ENCODE measurements at regions not wholly inside any gene's neighbourhood (a gene's known extent, or its start where the extent isn't known, plus 50 kb on each side); places are given as distances from the start of the nearest gene placed in this dataset.

DNA sequence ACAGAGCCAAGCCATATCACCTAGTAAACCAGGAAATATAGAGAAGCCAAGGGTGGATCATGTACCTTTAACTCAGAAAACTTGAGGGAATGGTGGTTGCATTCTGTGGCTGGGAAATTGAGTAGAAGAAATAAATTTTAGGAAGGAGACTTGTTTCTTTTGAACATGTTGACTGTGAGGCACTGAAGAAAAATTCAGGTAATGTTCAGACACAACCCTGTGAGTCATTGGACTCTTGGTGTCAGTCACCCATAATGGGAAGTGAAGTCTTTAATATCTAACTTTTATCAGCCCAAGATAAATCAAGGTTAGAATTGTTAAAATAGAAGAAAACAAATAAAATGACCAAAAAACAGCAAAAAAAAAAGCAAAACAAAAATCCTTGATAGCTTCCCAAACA lies 98.8 kb upstream of the GRIK2 start:
- H4K20me1 ChIP-seq (ENCODE audit: insufficient read depth, low read depth, low read length), result no peaks in the 10 kb centered on the region
- H3K4me3 ChIP-seq (ENCODE audit: low read length), result no peak overlapping the region
- H3K4me2 ChIP-seq (ENCODE audit: low read depth, low read length, poor library complexity, severe bottlenecking), result no peak overlapping the region
- no peaks in the 10 kb centered on the region for H3K36me3 ChIP-seq (ENCODE audit: insufficient read depth, low read length)
- no peak for DNase-seq
- no peak overlapping the region for H3K9ac ChIP-seq (ENCODE audit: low read length)
- no peaks in the 10 kb centered on the region for H3K79me2 ChIP-seq (ENCODE audit: low read length)
- H3K9me2 ChIP-seq (replicated peaks; ENCODE audit: insufficient read depth, low read length), result no peaks in the 10 kb centered on the region
- H3K27me3 ChIP-seq (ENCODE audit: low read length), result no peaks in the 10 kb centered on the region
- no peak overlapping the region for H3K27ac ChIP-seq (ENCODE audit: low read length)
- no peaks in the 10 kb centered on the region for H3K9me3 ChIP-seq (ENCODE audit: low read length)
- H2AFZ ChIP-seq (ENCODE audit: low read length), result no peak overlapping the region
- no peaks in the 10 kb centered on the region for H3K4me1 ChIP-seq (ENCODE audit: low read length)

DNA sequence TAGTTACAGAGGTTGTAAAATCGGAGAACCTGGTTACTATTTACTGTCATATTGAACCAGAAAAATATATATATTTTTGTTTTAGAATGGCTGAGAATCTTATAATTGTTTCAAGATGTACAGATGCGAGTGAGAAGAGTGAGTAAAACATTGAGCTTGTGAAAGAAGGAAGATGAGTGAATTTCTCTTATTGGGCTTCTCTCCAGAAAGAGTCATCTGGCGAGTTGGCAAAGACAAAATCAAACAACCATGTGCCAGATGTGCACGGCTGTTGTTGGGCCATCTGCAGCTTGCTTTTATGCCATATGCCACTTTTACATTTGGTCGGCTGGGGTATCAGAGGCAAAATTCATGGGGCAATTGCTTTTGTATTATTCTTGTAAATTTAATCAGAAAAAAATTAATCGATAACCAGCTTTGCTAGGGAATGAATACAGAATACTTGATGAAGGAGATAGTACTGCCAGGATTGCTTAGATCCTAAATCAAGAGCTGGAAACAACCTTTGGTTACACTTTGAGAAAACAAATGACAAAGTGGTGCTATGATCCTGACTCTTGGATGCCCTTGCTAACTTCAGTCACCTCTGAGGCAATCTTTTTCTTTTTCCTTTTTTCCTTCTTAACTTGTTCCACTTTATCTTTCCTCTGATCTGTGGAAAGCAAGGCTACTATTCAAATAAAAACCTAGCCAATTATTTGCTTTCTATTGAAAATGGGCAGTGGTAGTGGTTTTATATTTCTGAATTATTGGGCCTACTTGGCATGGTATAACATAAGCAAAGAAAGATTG lies 97.1 kb upstream of the GRIK2 start:
- Histone ChIP-seq H3K4me2 (ENCODE audit: low read depth, low read length, poor library complexity, severe bottlenecking) (no peak overlapping the region), H3K79me2 (ENCODE audit: low read length) (no peaks in the 10 kb centered on the region), H3K36me3 (ENCODE audit: insufficient read depth, low read length) (no peaks in the 10 kb centered on the region), H3K9me3 (ENCODE audit: low read length) (no peaks in the 10 kb centered on the region), H3K4me1 (ENCODE audit: low read length) (no peaks in the 10 kb centered on the region), H3K9ac (ENCODE audit: low read length) (no peak overlapping the region), H3K27ac (ENCODE audit: low read length) (no peak overlapping the region), H3K27me3 (ENCODE audit: low read length) (no peaks in the 10 kb centered on the region), H4K20me1 (ENCODE audit: insufficient read depth, low read depth, low read length) (no peaks in the 10 kb centered on the region), H3K4me3 (ENCODE audit: low read length) (no peak overlapping the region), H2AFZ (ENCODE audit: low read length) (no peak overlapping the region), H3K9me2 (replicated peaks; ENCODE audit: insufficient read depth, low read length) (no peaks in the 10 kb centered on the region)
- DNase-seq, result no peak

DNA sequence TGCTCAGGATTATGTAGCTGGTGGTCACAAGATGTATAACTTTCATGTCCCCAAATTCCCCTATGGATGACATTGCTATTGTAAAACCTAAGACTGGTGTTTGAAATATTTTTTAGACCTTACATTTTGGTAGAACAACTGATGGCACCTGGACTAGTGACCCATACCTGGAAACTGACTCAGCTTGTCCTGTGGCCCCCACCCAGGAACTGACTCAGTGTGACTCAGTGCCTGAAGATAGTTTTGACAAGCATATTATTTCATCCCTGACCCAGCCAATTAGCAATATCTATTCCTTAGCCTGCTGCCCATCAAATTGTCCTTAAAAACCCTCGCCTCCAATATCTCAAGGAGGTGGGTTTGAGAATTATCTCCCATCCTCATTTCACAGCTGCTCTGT lies 90.9 kb upstream of the GRIK2 start:
- Histone ChIP-seq H3K9ac (ENCODE audit: low read length) (no peak overlapping the region), H3K4me2 (ENCODE audit: low read depth, low read length, poor library complexity, severe bottlenecking) (no peak overlapping the region), H3K4me1 (ENCODE audit: low read length) (no peaks in the 10 kb centered on the region)

DNA sequence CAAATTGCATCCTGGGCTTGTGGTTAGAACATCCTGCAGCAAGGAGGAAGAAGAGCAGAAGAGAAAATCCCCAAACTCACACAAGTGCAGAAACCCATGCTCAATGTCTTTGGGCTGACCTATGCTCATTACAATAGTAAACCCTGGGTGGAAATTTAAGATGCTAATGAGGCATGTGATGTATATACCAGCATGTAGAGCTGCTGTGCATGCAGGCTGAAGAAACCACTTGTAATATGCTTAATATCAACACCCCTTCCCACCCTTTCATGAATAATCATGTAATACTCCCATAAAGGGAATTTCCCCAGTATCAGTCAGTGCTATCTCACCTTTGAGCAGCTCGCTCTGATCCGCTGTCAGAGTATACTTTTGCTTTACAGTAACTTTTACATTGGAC lies 90.0 kb upstream of the GRIK2 start:
- no peaks in the 10 kb centered on the region for H3K9me3 ChIP-seq (ENCODE audit: low read length)
- no peaks in the 10 kb centered on the region for H3K4me1 ChIP-seq (ENCODE audit: low read length)
- H3K4me3 ChIP-seq (ENCODE audit: low read length), result no peak overlapping the region
- H3K27ac ChIP-seq (ENCODE audit: low read length), result no peak overlapping the region
- DNase-seq, result no peak
- no peak overlapping the region for H2AFZ ChIP-seq (ENCODE audit: low read length)
- no peak overlapping the region for H3K4me2 ChIP-seq (ENCODE audit: low read depth, low read length, poor library complexity, severe bottlenecking)
- H3K9me2 ChIP-seq (replicated peaks; ENCODE audit: insufficient read depth, low read length), result no peaks in the 10 kb centered on the region
- H3K9ac ChIP-seq (ENCODE audit: low read length), result no peak overlapping the region
- H3K27me3 ChIP-seq (ENCODE audit: low read length), result no peaks in the 10 kb centered on the region
- no peaks in the 10 kb centered on the region for H3K79me2 ChIP-seq (ENCODE audit: low read length)
- H3K36me3 ChIP-seq (ENCODE audit: insufficient read depth, low read length), result no peaks in the 10 kb centered on the region
- H4K20me1 ChIP-seq (ENCODE audit: insufficient read depth, low read depth, low read length), result no peaks in the 10 kb centered on the region

More for the DNA sequence above, 90.9 kb upstream of the GRIK2 start:
- Histone ChIP-seq H3K9me3 (ENCODE audit: low read length) (no peaks in the 10 kb centered on the region), H3K27ac (ENCODE audit: low read length) (no peak overlapping the region), H4K20me1 (ENCODE audit: insufficient read depth, low read depth, low read length) (no peaks in the 10 kb centered on the region), H3K36me3 (ENCODE audit: insufficient read depth, low read length) (no peaks in the 10 kb centered on the region), H2AFZ (ENCODE audit: low read length) (no peak overlapping the region), H3K9me2 (replicated peaks; ENCODE audit: insufficient read depth, low read length) (no peaks in the 10 kb centered on the region), H3K79me2 (ENCODE audit: low read length) (no peaks in the 10 kb centered on the region), H3K27me3 (ENCODE audit: low read length) (no peaks in the 10 kb centered on the region), H3K4me3 (ENCODE audit: low read length) (no peak overlapping the region)
- DNase-seq, result no peak

DNA sequence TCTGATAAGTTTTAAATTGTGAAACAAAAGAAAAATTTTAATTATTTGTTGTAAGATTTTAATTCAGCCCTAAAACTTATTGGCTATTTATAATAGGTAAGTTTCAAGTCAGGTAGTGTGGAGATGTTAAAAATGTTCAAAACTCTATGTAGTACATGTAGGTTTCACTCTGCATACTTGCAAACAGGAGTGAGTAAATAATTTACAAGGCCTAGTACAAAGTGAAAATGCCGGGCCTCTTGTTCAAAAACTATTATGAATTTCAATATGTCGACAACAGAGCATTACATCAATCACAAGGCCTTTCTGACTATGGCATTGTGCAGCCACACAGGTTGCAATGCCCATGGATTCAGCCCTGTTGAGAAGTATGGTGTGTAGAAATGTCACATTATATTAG lies 80.9 kb upstream of the GRIK2 start:
- Histone ChIP-seq H3K27ac (ENCODE audit: low read length) (no peak overlapping the region), H3K4me1 (ENCODE audit: low read length) (no peaks in the 10 kb centered on the region), H3K9ac (ENCODE audit: low read length) (no peak overlapping the region), H3K36me3 (ENCODE audit: insufficient read depth, low read length) (no peaks in the 10 kb centered on the region), H3K79me2 (ENCODE audit: low read length) (no peaks in the 10 kb centered on the region), H3K9me3 (ENCODE audit: low read length) (no peaks in the 10 kb centered on the region), H3K9me2 (replicated peaks; ENCODE audit: insufficient read depth, low read length) (no peaks in the 10 kb centered on the region), H3K4me2 (ENCODE audit: low read depth, low read length, poor library complexity, severe bottlenecking) (no peak overlapping the region), H3K4me3 (ENCODE audit: low read length) (no peak overlapping the region), H2AFZ (ENCODE audit: low read length) (no peak overlapping the region), H4K20me1 (ENCODE audit: insufficient read depth, low read depth, low read length) (no peaks in the 10 kb centered on the region), H3K27me3 (ENCODE audit: low read length) (no peaks in the 10 kb centered on the region)
- no peak for DNase-seq

DNA sequence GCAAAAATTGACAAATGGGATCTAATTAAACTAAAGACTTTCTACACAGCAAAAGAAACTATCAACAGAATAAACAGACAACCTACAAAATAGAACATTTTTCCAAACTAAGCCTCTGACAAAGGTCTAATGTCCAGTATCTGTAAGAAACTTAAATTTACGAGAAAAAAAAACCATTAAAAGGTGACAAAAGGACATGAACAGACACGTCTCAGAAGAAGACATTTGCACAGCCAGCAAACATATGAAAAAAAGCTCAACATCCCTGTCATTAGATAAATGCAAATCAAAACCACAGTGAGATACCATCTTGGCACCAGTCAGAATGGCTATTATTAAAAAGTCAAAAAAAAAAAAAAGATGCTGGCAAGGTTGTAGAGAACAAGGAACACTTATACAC lies 70.6 kb upstream of the GRIK2 start:
- no peak overlapping the region for H3K9ac ChIP-seq (ENCODE audit: low read length)
- no peaks in the 10 kb centered on the region for H3K79me2 ChIP-seq (ENCODE audit: low read length)
- H2AFZ ChIP-seq (ENCODE audit: low read length), result no peak overlapping the region
- H3K4me3 ChIP-seq (ENCODE audit: low read length), result no peak overlapping the region
- no peak overlapping the region for H3K27ac ChIP-seq (ENCODE audit: low read length)
- no peaks in the 10 kb centered on the region for H3K4me1 ChIP-seq (ENCODE audit: low read length)
- H4K20me1 ChIP-seq (ENCODE audit: insufficient read depth, low read depth, low read length), result no peaks in the 10 kb centered on the region
- H3K36me3 ChIP-seq (ENCODE audit: insufficient read depth, low read length), result no peaks in the 10 kb centered on the region
- no peak for DNase-seq
- no peak overlapping the region for H3K4me2 ChIP-seq (ENCODE audit: low read depth, low read length, poor library complexity, severe bottlenecking)
- no peaks in the 10 kb centered on the region for H3K27me3 ChIP-seq (ENCODE audit: low read length)
- H3K9me3 ChIP-seq (ENCODE audit: low read length), result no peaks in the 10 kb centered on the region
- no peaks in the 10 kb centered on the region for H3K9me2 ChIP-seq (replicated peaks; ENCODE audit: insufficient read depth, low read length)

DNA sequence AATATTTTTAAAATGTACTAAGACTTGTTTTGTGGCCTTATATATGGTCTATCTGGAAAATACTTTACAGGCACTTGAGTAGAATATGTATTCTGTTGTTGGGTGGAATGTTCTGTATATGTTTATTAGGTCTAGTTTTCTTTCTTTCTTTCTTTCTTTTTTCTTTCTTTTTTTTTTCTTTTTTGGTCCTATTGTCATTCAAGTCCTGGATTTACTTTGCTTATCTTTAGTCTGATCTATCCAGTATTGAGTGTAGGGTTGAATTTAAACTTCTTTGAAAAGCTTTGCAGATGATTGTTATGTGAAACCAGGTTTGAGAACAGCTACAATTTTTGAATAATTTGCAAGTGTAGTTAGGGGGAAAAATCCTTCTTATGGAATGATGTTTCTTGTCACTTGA lies 67.1 kb upstream of the GRIK2 start:
- no peaks in the 10 kb centered on the region for H3K9me2 ChIP-seq (replicated peaks; ENCODE audit: insufficient read depth, low read length)
- no peaks in the 10 kb centered on the region for H3K4me1 ChIP-seq (ENCODE audit: low read length)
- H3K9ac ChIP-seq (ENCODE audit: low read length), result no peak overlapping the region
- H3K27me3 ChIP-seq (ENCODE audit: low read length), result no peaks in the 10 kb centered on the region
- H3K27ac ChIP-seq (ENCODE audit: low read length), result no peak overlapping the region
- H3K9me3 ChIP-seq (ENCODE audit: low read length), result no peaks in the 10 kb centered on the region
- DNase-seq, result no peak
- H3K4me2 ChIP-seq (ENCODE audit: low read depth, low read length, poor library complexity, severe bottlenecking), result no peak overlapping the region
- no peaks in the 10 kb centered on the region for H4K20me1 ChIP-seq (ENCODE audit: insufficient read depth, low read depth, low read length)
- H3K4me3 ChIP-seq (ENCODE audit: low read length), result no peak overlapping the region
- no peaks in the 10 kb centered on the region for H3K79me2 ChIP-seq (ENCODE audit: low read length)
- no peaks in the 10 kb centered on the region for H3K36me3 ChIP-seq (ENCODE audit: insufficient read depth, low read length)
- no peak overlapping the region for H2AFZ ChIP-seq (ENCODE audit: low read length)

DNA sequence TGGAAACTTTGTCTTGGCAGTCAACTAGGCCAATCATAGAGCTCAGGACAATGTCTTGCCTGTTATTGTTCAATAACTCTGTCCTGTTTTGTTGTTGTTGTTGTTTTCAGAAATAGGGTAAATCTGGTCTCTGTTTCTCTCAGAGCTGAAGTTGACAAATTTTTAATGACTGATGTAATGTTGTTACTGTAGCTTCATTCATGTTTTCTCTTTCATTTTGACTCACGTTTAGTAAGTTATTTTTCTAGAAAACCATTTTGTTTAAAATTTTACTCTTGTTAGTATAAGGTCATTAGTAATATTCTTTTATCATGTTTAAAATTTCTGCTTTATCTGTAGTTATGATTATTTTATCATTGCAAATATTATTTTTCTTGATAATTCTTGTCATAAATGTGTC lies 51.6 kb upstream of the GRIK2 start:
- DNase-seq, result no peak
- Histone ChIP-seq H3K79me2 (ENCODE audit: low read length) (no peaks in the 10 kb centered on the region), H3K4me2 (ENCODE audit: low read depth, low read length, poor library complexity, severe bottlenecking) (no peak overlapping the region), H3K9ac (ENCODE audit: low read length) (no peak overlapping the region), H3K4me3 (ENCODE audit: low read length) (no peak overlapping the region), H3K27me3 (ENCODE audit: low read length) (no peaks in the 10 kb centered on the region), H3K27ac (ENCODE audit: low read length) (no peak overlapping the region), H3K36me3 (ENCODE audit: insufficient read depth, low read length) (no peaks in the 10 kb centered on the region), H3K4me1 (ENCODE audit: low read length) (no peaks in the 10 kb centered on the region), H3K9me2 (replicated peaks; ENCODE audit: insufficient read depth, low read length) (no peaks in the 10 kb centered on the region), H3K9me3 (ENCODE audit: low read length) (no peaks in the 10 kb centered on the region), H4K20me1 (ENCODE audit: insufficient read depth, low read depth, low read length) (no peaks in the 10 kb centered on the region), H2AFZ (ENCODE audit: low read length) (no peak overlapping the region)

Data from Karpas-422 (cell line).